H9 (cell line): ENCODE measurements at regions not wholly inside any gene's neighbourhood (a gene's known extent, or its start where the extent isn't known, plus 50 kb on each side); places are given as distances from the start of the nearest gene placed in this dataset.

Source experiments
- DNase-seq: peaks from one replicate; pipeline ENCODE4 v3.0.0-alpha.2; 2017
- H2AFZ ChIP-seq: one replicate; pipeline ENCODE4 v1.6.1; 2013; ENCODE audit warnings: mild to moderate bottlenecking, low read length, control low read depth, moderate library complexity
- H2AK5ac ChIP-seq: 2 replicates; pipeline ENCODE4 v1.6.1; 2013; ENCODE audit warnings: low read length, control low read depth, mixed read lengths; ENCODE audit not compliant: insufficient read length
- H2BK120ac ChIP-seq: one replicate; pipeline ENCODE4 v1.6.1; 2013; ENCODE audit warnings: low read depth, mild to moderate bottlenecking, low read length, control low read depth, inconsistent platforms; ENCODE audit not compliant: poor library complexity, severe bottlenecking
- H2BK12ac ChIP-seq: 2 replicates; pipeline ENCODE4 v1.6.1; 2013; ENCODE audit warnings: low read length, control low read depth, mixed read lengths, low read depth; ENCODE audit not compliant: insufficient read length
- H2BK15ac ChIP-seq: 2 replicates; pipeline ENCODE4 v1.6.1; 2013; ENCODE audit warnings: low read depth, low read length, control low read depth
- H2BK20ac ChIP-seq: one replicate; pipeline ENCODE4 v1.6.1; 2013; ENCODE audit warnings: low read depth, mild to moderate bottlenecking, low read length, control low read depth, inconsistent platforms; ENCODE audit not compliant: poor library complexity, severe bottlenecking
- H2BK5ac ChIP-seq: 2 replicates; pipeline ENCODE4 v1.6.1; 2013; ENCODE audit warnings: low read length, control low read depth, mixed read lengths; ENCODE audit not compliant: insufficient read length
- H3K14ac ChIP-seq: 2 replicates; pipeline ENCODE4 v1.6.1; 2013; ENCODE audit warnings: low read length, control low read depth; ENCODE audit not compliant: insufficient read depth
- H3K18ac ChIP-seq: 2 replicates; pipeline ENCODE4 v1.6.1; 2013; ENCODE audit warnings: low read depth, mild to moderate bottlenecking, mixed read lengths, low read length, control low read depth; ENCODE audit not compliant: insufficient read length
- H3K23ac ChIP-seq: 2 replicates; pipeline ENCODE4 v1.6.1; 2013; ENCODE audit warnings: low read length, control low read depth, mixed read lengths, low read depth; ENCODE audit not compliant: insufficient read length
- H3K23me2 ChIP-seq: 2 replicates; pipeline ENCODE4 v1.6.1; 2013; ENCODE audit warnings: low read depth, mild to moderate bottlenecking, mixed read lengths, low read length, control low read depth; ENCODE audit not compliant: insufficient read length, poor library complexity, severe bottlenecking
- H3K27ac ChIP-seq: 2 replicates; pipeline ENCODE4 v1.5.1; 2013; ENCODE audit warnings: low read length, control low read depth, mixed read lengths, low read depth; ENCODE audit not compliant: insufficient read length
- H3K27me3 ChIP-seq: 2 replicates; pipeline ENCODE4 v1.6.1; 2013; ENCODE audit warnings: low read length, control low read depth, inconsistent platforms; ENCODE audit not compliant: insufficient read depth
- H3K4ac ChIP-seq: 2 replicates; pipeline ENCODE4 v1.6.1; 2013; ENCODE audit warnings: low read depth, mild to moderate bottlenecking, control low read depth, inconsistent platforms, low read length, moderate library complexity
- H3K4me1 ChIP-seq: 2 replicates; pipeline ENCODE4 v1.6.1; 2013; ENCODE audit warnings: low read length, control low read depth, inconsistent platforms; ENCODE audit not compliant: insufficient read depth
- H3K4me2 ChIP-seq: 2 replicates; pipeline ENCODE4 v1.6.1; 2013; ENCODE audit warnings: low read length, control low read depth, mixed read lengths; ENCODE audit not compliant: insufficient read length, insufficient read depth
- H3K56ac ChIP-seq: 2 replicates; pipeline ENCODE4 v1.6.1; 2013; ENCODE audit warnings: low read depth, mild to moderate bottlenecking, mixed read lengths, low read length, control low read depth; ENCODE audit not compliant: insufficient read length
- H3K79me1 ChIP-seq: 2 replicates; pipeline ENCODE4 v1.6.1; 2013; ENCODE audit warnings: low read depth, mild to moderate bottlenecking, moderate library complexity, low read length, control low read depth, inconsistent platforms; ENCODE audit not compliant: insufficient read depth, poor library complexity, severe bottlenecking
- H3K79me2 ChIP-seq: 2 replicates; pipeline ENCODE4 v1.6.1; 2013; ENCODE audit warnings: low read length, control low read depth, inconsistent platforms; ENCODE audit not compliant: insufficient read depth
- H3K9ac ChIP-seq: 2 replicates; pipeline ENCODE4 v1.6.1; 2013; ENCODE audit warnings: low read length, control low read depth, mixed read lengths; ENCODE audit not compliant: insufficient read length; ENCODE audit errors: extremely low read depth
- H3K9me3 ChIP-seq: one replicate; pipeline ENCODE4 v1.6.1; 2013; ENCODE audit warnings: low read depth, low read length, inconsistent platforms; ENCODE audit not compliant: control insufficient read depth
- H3T11ph ChIP-seq: one replicate; pipeline ENCODE4 v1.6.1; 2013; ENCODE audit warnings: mild to moderate bottlenecking, low read length, control low read depth, inconsistent platforms
- H4K20me1 ChIP-seq: one replicate; pipeline ENCODE4 v1.6.1; 2013; ENCODE audit not compliant: control insufficient read depth, insufficient read length, insufficient read depth
- H4K5ac ChIP-seq: 2 replicates; pipeline ENCODE4 v1.6.1; 2013; ENCODE audit warnings: low read depth, mild to moderate bottlenecking, mixed read lengths, low read length, control low read depth; ENCODE audit not compliant: insufficient read length
- H4K8ac ChIP-seq: replicated peaks from 2 replicates; pipeline ENCODE4 v1.6.1; 2013; ENCODE audit warnings: low read length, control low read depth, mixed read lengths, low read depth; ENCODE audit not compliant: insufficient read length
- H4K91ac ChIP-seq: 2 replicates; pipeline ENCODE4 v1.6.1; 2013; ENCODE audit warnings: low read depth, mild to moderate bottlenecking, moderate library complexity, mixed read lengths, low read length, control low read depth; ENCODE audit not compliant: insufficient read length
- H3K27ac Mint-ChIP-seq, 3 experiments: 2 replicates in 2 of 3; 3 replicates in 1 of 3; pipeline ENCODE4 v1.8.0; 2020 to 2021; ENCODE audit warnings: mixed read lengths in 3 of 3, mild to moderate bottlenecking in 1 of 3, moderate library complexity in 1 of 3
- H3K27me3 Mint-ChIP-seq: 2 replicates; pipeline ENCODE4 v1.8.0; 2021; ENCODE audit warnings: low read depth, mild to moderate bottlenecking, moderate library complexity, mixed read lengths
- H3K36me3 Mint-ChIP-seq, 3 experiments: 2 replicates in 2 of 3; 3 replicates in 1 of 3; pipeline ENCODE4 v1.8.0; 2020 to 2021; ENCODE audit warnings: low read depth in 3 of 3, mixed read lengths in 3 of 3; ENCODE audit not compliant: insufficient read depth in 1 of 3
- H3K4me1 Mint-ChIP-seq, 2 experiments: 2 replicates each; pipeline ENCODE4 v1.8.0; 2020; ENCODE audit warnings: mixed read lengths in 2 of 2
- H3K4me3 Mint-ChIP-seq, 2 experiments: 2 replicates in 1 of 2; 3 replicates in 1 of 2; pipeline ENCODE4 v1.8.0; 2020 to 2021; ENCODE audit warnings: mild to moderate bottlenecking in 2 of 2, mixed read lengths in 2 of 2, moderate library complexity in 1 of 2
- H3K9me3 Mint-ChIP-seq, 2 experiments: 2 replicates in 1 of 2; 3 replicates in 1 of 2; pipeline ENCODE4 v1.8.0; 2020; ENCODE audit warnings: mild to moderate bottlenecking in 2 of 2, mixed read lengths in 2 of 2, moderate library complexity in 1 of 2
- WGBS: extraction: QIAGEN DNeasy Blood & Tissue Kit; methylation state at CpG from one replicate; pipeline ENCODE4 v1.1.7; 2013; ENCODE audit warnings: missing lambda C conversion rate, low lambda C conversion rate, mixed read lengths; ENCODE audit not compliant: insufficient read length; ENCODE audit errors: extremely low coverage; 5-methylcytosine and 5-hydroxymethylcytosine counted together
- TF ChIP-seq, protein P1 (sequence below): fragments of 200-600 bp; sonication (generic); conservative IDR thresholded peaks from 3 replicates; pipeline ENCODE4 v1.8.0; 2021; ENCODE audit warnings: antibody characterized with exemption, mild to moderate bottlenecking

DNA sequence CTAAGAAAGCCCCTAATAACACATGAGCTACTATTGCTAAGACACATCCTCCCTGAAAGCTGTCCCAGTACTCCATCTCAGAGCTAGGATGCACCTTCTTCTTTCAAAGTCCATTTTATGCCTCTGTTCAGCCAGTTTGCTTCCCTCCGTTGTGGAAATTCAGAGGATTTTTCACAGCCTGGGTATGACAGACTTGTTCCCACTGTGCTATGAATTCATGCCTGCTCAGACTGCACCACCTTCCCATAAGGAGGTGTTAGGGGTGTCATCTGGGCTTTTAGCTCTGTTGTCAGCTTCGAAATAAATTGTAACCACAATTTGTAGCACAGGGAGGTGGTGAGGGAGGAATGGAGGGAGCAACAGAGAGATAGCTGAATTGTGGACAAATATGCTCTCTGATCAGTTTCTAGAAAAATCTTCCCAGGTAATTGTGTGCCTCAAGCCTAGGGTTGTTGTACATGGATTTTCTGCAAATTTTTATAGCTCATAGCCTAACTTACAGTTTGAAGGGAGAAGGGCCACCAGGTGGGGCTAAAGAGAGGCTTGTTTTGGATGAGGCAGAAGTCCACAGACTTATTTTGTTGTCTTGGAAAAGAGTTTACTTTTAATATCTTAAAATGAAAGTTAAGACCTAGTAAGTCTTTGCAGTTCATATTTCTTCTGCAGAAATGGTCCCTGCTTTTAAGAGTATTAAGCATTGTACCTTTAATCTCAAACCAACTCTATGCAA lies 462.0 kb downstream of the PDCD6IP start:
- peaks cover 43 to 56% of the 10 kb centered on the region in 2 experiments for H3K4me1 Mint-ChIP-seq
- H3K27ac ChIP-seq, result no peak overlapping the region
- H2BK120ac ChIP-seq, result no peak overlapping the region

More for the DNA sequence above, 462.0 kb downstream of the PDCD6IP start:
- H2BK15ac ChIP-seq, result no peak overlapping the region
- no peak overlapping the region for H2BK20ac ChIP-seq
- no peak overlapping the region for H4K8ac ChIP-seq
- no peak overlapping the region for H3T11ph ChIP-seq
- H3K23ac ChIP-seq, result no peak overlapping the region
- H2BK12ac ChIP-seq, result no peak overlapping the region
- no peak overlapping the region; a peak in 1 of 7 replicates for H3K27ac Mint-ChIP-seq
- H2BK5ac ChIP-seq, result no peak overlapping the region
- no peaks in the 10 kb centered on the region for H3K79me1 ChIP-seq
- no peak overlapping the region for H4K91ac ChIP-seq
- no peaks in the 10 kb centered on the region for H3K79me2 ChIP-seq
- H3K27me3 Mint-ChIP-seq, result peaks cover 20% of the 10 kb centered on the region
- no peak overlapping the region for H2AK5ac ChIP-seq
- H3K56ac ChIP-seq, result no peak overlapping the region
- H3K4me2 ChIP-seq, result no peak overlapping the region
- peaks cover 7% of the 10 kb centered on the region; the same call in 1 of the 2 replicates for H3K4me1 ChIP-seq
- H3K18ac ChIP-seq, result no peak overlapping the region
- no peak overlapping the region for H3K4me3 Mint-ChIP-seq
- H3K9ac ChIP-seq, result no peak overlapping the region
- H3K23me2 ChIP-seq, result no peaks in the 10 kb centered on the region
- no peaks in the 10 kb centered on the region for H3K9me3 Mint-ChIP-seq
- H4K20me1 ChIP-seq, result no peaks in the 10 kb centered on the region
- no peaks in the 10 kb centered on the region; the same call in 1 of the 2 replicates for H3K27me3 ChIP-seq
- H4K5ac ChIP-seq, result no peak overlapping the region
- H2AFZ ChIP-seq, result no peak overlapping the region
- H3K14ac ChIP-seq, result no peak overlapping the region
- TF ChIP-seq, protein P1, sequence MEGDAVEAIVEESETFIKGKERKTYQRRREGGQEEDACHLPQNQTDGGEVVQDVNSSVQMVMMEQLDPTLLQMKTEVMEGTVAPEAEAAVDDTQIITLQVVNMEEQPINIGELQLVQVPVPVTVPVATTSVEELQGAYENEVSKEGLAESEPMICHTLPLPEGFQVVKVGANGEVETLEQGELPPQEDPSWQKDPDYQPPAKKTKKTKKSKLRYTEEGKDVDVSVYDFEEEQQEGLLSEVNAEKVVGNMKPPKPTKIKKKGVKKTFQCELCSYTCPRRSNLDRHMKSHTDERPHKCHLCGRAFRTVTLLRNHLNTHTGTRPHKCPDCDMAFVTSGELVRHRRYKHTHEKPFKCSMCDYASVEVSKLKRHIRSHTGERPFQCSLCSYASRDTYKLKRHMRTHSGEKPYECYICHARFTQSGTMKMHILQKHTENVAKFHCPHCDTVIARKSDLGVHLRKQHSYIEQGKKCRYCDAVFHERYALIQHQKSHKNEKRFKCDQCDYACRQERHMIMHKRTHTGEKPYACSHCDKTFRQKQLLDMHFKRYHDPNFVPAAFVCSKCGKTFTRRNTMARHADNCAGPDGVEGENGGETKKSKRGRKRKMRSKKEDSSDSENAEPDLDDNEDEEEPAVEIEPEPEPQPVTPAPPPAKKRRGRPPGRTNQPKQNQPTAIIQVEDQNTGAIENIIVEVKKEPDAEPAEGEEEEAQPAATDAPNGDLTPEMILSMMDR, result peak; percentile 80
- DNase-seq, result peak; percentile 48
- no CpG with 5 or more reads among the region's 2 CpGs for WGBS
- no peaks in the 10 kb centered on the region for H3K9me3 ChIP-seq
- no peaks in the 10 kb centered on the region for H3K36me3 Mint-ChIP-seq
- no peak overlapping the region for H3K4ac ChIP-seq
